Mesenchymal stem cell (in vitro differentiated cells and primary cell): ENCODE measurements at regions not wholly inside any gene's neighbourhood (a gene's known extent, or its start where the extent isn't known, plus 50 kb on each side); places are given as distances from the start of the nearest gene placed in this dataset.

Experiments
- DNase-seq: peaks from one replicate; pipeline ENCODE4 v3.0.0-alpha.2; 2013
- H2AFZ ChIP-seq: one replicate; pipeline ENCODE4 v1.6.1; 2013; ENCODE audit warnings: low read depth, mild to moderate bottlenecking, control low read depth, inconsistent platforms, low read length, moderate library complexity
- H2AK5ac ChIP-seq: 2 replicates; pipeline ENCODE4 v1.6.1; 2013; ENCODE audit warnings: low read length, moderate library complexity, mild to moderate bottlenecking, inconsistent platforms; ENCODE audit not compliant: severe bottlenecking
- H2BK120ac ChIP-seq: one replicate; pipeline ENCODE4 v1.6.1; 2013; ENCODE audit warnings: low read depth, mild to moderate bottlenecking, inconsistent platforms, low read length, moderate library complexity
- H2BK12ac ChIP-seq, 2 experiments: one replicate each; pipeline ENCODE4 v1.6.1; 2013; ENCODE audit warnings: inconsistent platforms in 2 of 2, low read length in 2 of 2, mild to moderate bottlenecking in 2 of 2, moderate library complexity in 2 of 2, control low read depth in 1 of 2
- H2BK15ac ChIP-seq: one replicate; pipeline ENCODE4 v1.6.1; 2013; ENCODE audit warnings: mild to moderate bottlenecking, low read depth, inconsistent platforms; ENCODE audit not compliant: poor library complexity, severe bottlenecking
- H2BK5ac ChIP-seq: 2 replicates; pipeline ENCODE4 v1.6.1; 2013; ENCODE audit warnings: low read depth, mild to moderate bottlenecking, low read length, control low read depth, inconsistent platforms; ENCODE audit not compliant: poor library complexity, severe bottlenecking
- H3K14ac ChIP-seq, 2 experiments: one replicate each; pipeline ENCODE4 v1.6.1; 2013; ENCODE audit warnings: inconsistent platforms in 2 of 2, low read length in 2 of 2, control low read depth in 1 of 2, mild to moderate bottlenecking in 1 of 2, moderate library complexity in 1 of 2
- H3K18ac ChIP-seq, 2 experiments: one replicate each; pipeline ENCODE4 v1.6.1; 2013; ENCODE audit warnings: inconsistent platforms in 2 of 2, low read length in 2 of 2, control low read depth in 1 of 2, low read depth in 1 of 2, mild to moderate bottlenecking in 1 of 2
- H3K23ac ChIP-seq, 2 experiments: one replicate each; pipeline ENCODE4 v1.6.1; 2013; ENCODE audit warnings: inconsistent platforms in 2 of 2, low read length in 2 of 2, mild to moderate bottlenecking in 2 of 2, moderate library complexity in 2 of 2, control low read depth in 1 of 2
- H3K27ac ChIP-seq: 2 replicates; pipeline ENCODE4 v1.5.1; 2013; ENCODE audit warnings: mild to moderate bottlenecking, moderate library complexity, low read length, control low read depth, inconsistent platforms; ENCODE audit not compliant: poor library complexity, severe bottlenecking
- H3K27me3 ChIP-seq, 2 experiments: 2 replicates each; pipeline versions ENCODE4 v1.6.1 to v1.7.0; 2013; ENCODE audit warnings: low read length in 2 of 2, mild to moderate bottlenecking in 2 of 2, moderate library complexity in 2 of 2, control low read depth in 1 of 2, inconsistent platforms in 1 of 2; ENCODE audit not compliant: control insufficient read depth in 1 of 2, insufficient read depth in 1 of 2
- H3K36me3 ChIP-seq, 2 experiments: 2 replicates each; pipeline versions ENCODE4 v1.6.1 to v1.7.0; 2013; ENCODE audit warnings: low read length in 2 of 2, control low read depth in 1 of 2, inconsistent platforms in 1 of 2, low read depth in 1 of 2, mild to moderate bottlenecking in 1 of 2; ENCODE audit not compliant: insufficient read depth in 2 of 2, control insufficient read depth in 1 of 2
- H3K4ac ChIP-seq, 2 experiments: one replicate each; pipeline ENCODE4 v1.6.1; 2013; ENCODE audit warnings: inconsistent platforms in 2 of 2, low read length in 2 of 2, mild to moderate bottlenecking in 2 of 2, moderate library complexity in 2 of 2, control low read depth in 1 of 2, low read depth in 1 of 2
- H3K4me1 ChIP-seq: 2 replicates; pipeline ENCODE4 v1.6.1; 2013; ENCODE audit warnings: low read depth, low read length, control low read depth; ENCODE audit not compliant: control insufficient read depth, insufficient read depth
- H3K4me2 ChIP-seq: 2 replicates; pipeline ENCODE4 v1.6.1; 2013; ENCODE audit warnings: low read length, mild to moderate bottlenecking, inconsistent platforms; ENCODE audit not compliant: poor library complexity, severe bottlenecking
- H3K4me3 ChIP-seq, 2 experiments: 2 replicates each; pipeline versions ENCODE4 v1.5.1 to v1.7.0; 2013; ENCODE audit warnings: low read length in 2 of 2, mild to moderate bottlenecking in 2 of 2, control low read depth in 1 of 2, low read depth in 1 of 2; ENCODE audit not compliant: insufficient read depth in 1 of 2
- H3K79me1 ChIP-seq: replicated peaks from 2 replicates; pipeline ENCODE4 v1.6.1; 2013; ENCODE audit warnings: mild to moderate bottlenecking, control low read depth, low read length, inconsistent platforms; ENCODE audit not compliant: poor library complexity, severe bottlenecking
- H3K9ac ChIP-seq: 2 replicates; pipeline ENCODE4 v1.7.0; 2013; ENCODE audit warnings: mild to moderate bottlenecking, low read length, moderate library complexity
- H3K9me3 ChIP-seq: 2 replicates; pipeline ENCODE4 v1.7.0; 2013; ENCODE audit warnings: mild to moderate bottlenecking, low read length; ENCODE audit not compliant: control insufficient read depth
- H4K8ac ChIP-seq: one replicate; pipeline ENCODE4 v1.6.1; 2013; ENCODE audit warnings: inconsistent platforms, mild to moderate bottlenecking, low read length, moderate library complexity
- H4K91ac ChIP-seq: one replicate; pipeline ENCODE4 v1.6.1; 2013; ENCODE audit warnings: mild to moderate bottlenecking, low read length, inconsistent platforms
- WGBS: methylation state at CpG from one replicate; pipeline ENCODE4 v1.1.7; 2013; ENCODE audit warnings: mixed read lengths; 5-methylcytosine and 5-hydroxymethylcytosine counted together

- no peak overlapping the region for H3K4ac ChIP-seq
- no peak overlapping the region for H4K91ac ChIP-seq
- no peaks in the 10 kb centered on the region for H3K9me3 ChIP-seq
- H3K14ac ChIP-seq, result no peak overlapping the region
- H3K79me1 ChIP-seq, result no peaks in the 10 kb centered on the region
- no peak overlapping the region for H2BK120ac ChIP-seq
- no peak overlapping the region for H3K23ac ChIP-seq
- no peak overlapping the region for H2AFZ ChIP-seq
- no peak overlapping the region for H3K4me2 ChIP-seq
- no peak overlapping the region for H2BK12ac ChIP-seq
- H2AK5ac ChIP-seq, result no peak overlapping the region
- no peak overlapping the region for H3K4me3 ChIP-seq
- H3K18ac ChIP-seq, result no peak overlapping the region
- no peak overlapping the region for H3K27ac ChIP-seq
- H3K36me3 ChIP-seq, result no peaks in the 10 kb centered on the region
- no peak overlapping the region for H2BK15ac ChIP-seq
- no peaks in the 10 kb centered on the region for H3K4me1 ChIP-seq
- DNase-seq, result no peak
- H3K9ac ChIP-seq, result no peak overlapping the region
- no peaks in the 10 kb centered on the region for H3K27me3 ChIP-seq
- H4K8ac ChIP-seq, result no peak overlapping the region
- no peak overlapping the region for H2BK5ac ChIP-seq
These were observed 180.4 kb downstream of the ST8SIA4 start for GRCh38 chr5:100722657-100723056.

DNA sequence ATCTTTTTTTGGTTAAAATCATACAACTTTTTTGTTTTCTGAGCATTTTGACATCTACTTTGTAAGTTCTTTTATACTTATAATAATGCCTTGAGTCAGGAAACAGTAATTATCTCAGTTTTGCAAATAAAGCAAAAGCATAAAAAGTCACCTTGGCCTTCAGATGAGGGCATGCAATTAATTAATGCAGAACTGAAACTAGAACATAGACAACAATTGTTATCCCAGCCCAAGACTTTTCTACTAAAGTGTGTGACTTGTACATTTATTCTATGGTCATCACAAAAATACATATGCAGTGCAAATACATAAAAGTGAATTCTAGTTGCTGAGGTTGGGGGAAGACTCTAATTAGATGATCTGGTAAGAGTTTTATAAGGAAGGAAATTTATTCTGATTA, 179.9 kb downstream of the ST8SIA4 start:
- H3K79me1 ChIP-seq, result no peaks in the 10 kb centered on the region
- no peak overlapping the region for H4K8ac ChIP-seq
- H3K18ac ChIP-seq, result no peak overlapping the region
- no peak overlapping the region for H3K4me2 ChIP-seq
- no peaks in the 10 kb centered on the region for H3K9me3 ChIP-seq
- no peak overlapping the region for H2BK15ac ChIP-seq
- no peaks in the 10 kb centered on the region for H3K27me3 ChIP-seq
- DNase-seq, result no peak
- no peak overlapping the region for H3K23ac ChIP-seq
- H4K91ac ChIP-seq, result no peak overlapping the region
- no peak overlapping the region for H3K4ac ChIP-seq
- H3K4me1 ChIP-seq, result no peaks in the 10 kb centered on the region
- H3K14ac ChIP-seq, result no peak overlapping the region
- H2AFZ ChIP-seq, result no peak overlapping the region
- H3K27ac ChIP-seq, result no peak overlapping the region
- no peak overlapping the region for H2BK12ac ChIP-seq
- H3K9ac ChIP-seq, result no peak overlapping the region
- no peak overlapping the region for H3K4me3 ChIP-seq
- H3K36me3 ChIP-seq, result no peaks in the 10 kb centered on the region
- no peak overlapping the region for H2BK5ac ChIP-seq
- no peak overlapping the region for H2AK5ac ChIP-seq
- H2BK120ac ChIP-seq, result no peak overlapping the region

DNA sequence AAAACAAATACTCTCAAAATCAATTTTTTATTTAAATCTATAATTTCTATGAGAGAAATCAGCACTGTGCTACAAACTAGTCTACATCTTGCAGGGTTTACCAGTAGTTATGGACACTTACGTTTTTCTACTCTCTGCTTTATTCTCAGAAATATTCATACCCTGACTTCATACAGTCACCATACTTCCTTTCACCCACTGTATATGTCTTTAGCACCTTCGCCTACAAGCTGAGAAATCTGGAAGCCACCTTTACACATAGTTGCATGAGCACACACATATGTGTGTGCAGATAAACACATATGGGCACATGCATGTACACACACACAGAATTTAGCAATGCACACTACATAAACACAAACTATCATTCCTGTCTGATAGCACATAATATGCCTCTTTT, 177.0 kb downstream of the ST8SIA4 start:
- Histone ChIP-seq H2BK12ac (no peak overlapping the region), H4K8ac (no peak overlapping the region), H2BK15ac (no peak overlapping the region), H3K9me3 (no peaks in the 10 kb centered on the region), H2AFZ (no peak overlapping the region), H3K79me1 (no peaks in the 10 kb centered on the region), H3K23ac (no peak overlapping the region), H3K4ac (no peak overlapping the region), H3K18ac (no peak overlapping the region), H3K9ac (no peak overlapping the region), H2BK5ac (no peak overlapping the region), H3K36me3 (no peaks in the 10 kb centered on the region), H3K27ac (no peak overlapping the region), H2AK5ac (no peak overlapping the region), H3K4me3 (no peak overlapping the region), H3K4me2 (no peak overlapping the region), H3K14ac (no peak overlapping the region), H3K27me3 (no peaks in the 10 kb centered on the region), H4K91ac (no peak overlapping the region), H3K4me1 (no peaks in the 10 kb centered on the region), H2BK120ac (no peak overlapping the region)
- no peak for DNase-seq
- 84% methylated on average over 2 of the region's 2 CpGs for WGBS

DNA sequence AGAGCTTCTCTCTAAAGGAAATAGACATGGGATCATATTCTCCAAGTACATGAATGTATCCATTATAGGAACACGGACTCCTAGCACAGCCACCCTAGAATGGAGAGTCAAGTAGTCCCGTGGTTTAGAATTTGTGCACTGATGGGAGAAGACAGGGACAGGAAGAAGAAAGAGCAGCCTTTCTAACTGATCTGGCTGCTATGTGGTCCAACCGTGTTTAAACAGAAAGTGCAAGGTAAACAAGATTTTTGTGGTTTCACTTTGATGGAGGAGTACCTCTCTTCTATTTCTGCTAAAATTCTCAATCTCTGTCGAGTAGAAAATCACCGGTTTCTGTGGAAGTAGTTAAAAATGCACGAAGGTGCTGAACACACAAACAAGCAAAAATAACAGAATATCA, 171.3 kb downstream of the ST8SIA4 start:
- no peak overlapping the region for H4K91ac ChIP-seq
- H2AFZ ChIP-seq, result no peak overlapping the region
- H2BK5ac ChIP-seq, result no peak overlapping the region
- no peak overlapping the region for H3K9ac ChIP-seq
- no peaks in the 10 kb centered on the region for H3K27me3 ChIP-seq
- H3K4me3 ChIP-seq, result no peak overlapping the region
- H2BK15ac ChIP-seq, result no peak overlapping the region
- H3K36me3 ChIP-seq, result no peaks in the 10 kb centered on the region
- no peak overlapping the region for H3K23ac ChIP-seq
- DNase-seq, result peak; percentile 2
- no peak overlapping the region for H2BK12ac ChIP-seq
- no peaks in the 10 kb centered on the region for H3K4me1 ChIP-seq
- no peak overlapping the region for H3K4ac ChIP-seq
- no peak overlapping the region for H3K14ac ChIP-seq
- H3K79me1 ChIP-seq, result no peaks in the 10 kb centered on the region
- H2AK5ac ChIP-seq, result no peak overlapping the region
- 74% methylated on average over 5 of the region's 6 CpGs for WGBS
- H3K27ac ChIP-seq, result no peak overlapping the region
- H3K9me3 ChIP-seq, result no peaks in the 10 kb centered on the region
- no peak overlapping the region for H3K4me2 ChIP-seq
- H4K8ac ChIP-seq, result no peak overlapping the region
- H3K18ac ChIP-seq, result no peak overlapping the region
- H2BK120ac ChIP-seq, result no peak overlapping the region
